Activated naive CD8-positive, alpha-beta T cell treated with anti-CD3 and anti-CD28 coated beads, Interleukin-2, amount 10 ng/mL, durations not matched to agents 7 days and 5 days (primary cell): ENCODE measurements at regions not wholly inside any gene's neighbourhood (a gene's known extent, or its start where the extent isn't known, plus 50 kb on each side); places are given as distances from the start of the nearest gene placed in this dataset.

ENCODE experiments used
- ATAC-seq: fragments of 150-1000 bp; cut with Tn5 transposase; one replicate; pipeline ENCODE4 v1.10.0; 2021; ENCODE audit warnings: low read depth, moderate library complexity
- POLR2A ChIA-PET: fragments of 350-600 bp; sonication (Branson Sonifier 250); formaldehyde crosslinking; loops from one replicate; lab custom pipeline; 2021; ENCODE audit warnings: antibody characterized with exemption; lab: Charles Lee
- DNase-seq: peaks from one replicate; pipeline ENCODE4 v3.0.0; 2021
- H3K27ac Mint-ChIP-seq: one replicate; pipeline ENCODE4 v1.8.0; 2022; ENCODE audit warnings: mild to moderate bottlenecking, mixed read lengths
- H3K27me3 Mint-ChIP-seq: one replicate; pipeline ENCODE4 v1.8.0; 2022; ENCODE audit warnings: mild to moderate bottlenecking, moderate library complexity, mixed read lengths
- H3K36me3 Mint-ChIP-seq: one replicate; pipeline ENCODE4 v1.8.0; 2021; ENCODE audit warnings: mild to moderate bottlenecking, mixed read lengths
- H3K4me1 Mint-ChIP-seq: one replicate; pipeline ENCODE4 v1.8.0; 2021; ENCODE audit warnings: mixed read lengths
- H3K4me3 Mint-ChIP-seq: one replicate; pipeline ENCODE4 v1.8.0; 2022; ENCODE audit warnings: mild to moderate bottlenecking, moderate library complexity, mixed read lengths
- H3K9me3 Mint-ChIP-seq: one replicate; pipeline ENCODE4 v1.8.0; 2021; ENCODE audit warnings: mixed read lengths

GRCh38 chr14:30085943-30086342 lies 158.3 kb upstream of the PRKD1 start:
- POLR2A ChIA-PET, result no interaction called here
- Mint-ChIP-seq H3K27me3 (no peaks in the 10 kb centered on the region), H3K36me3 (no peaks in the 10 kb centered on the region), H3K27ac (no peak overlapping the region), H3K4me3 (no peak overlapping the region), H3K4me1 (no peaks in the 10 kb centered on the region), H3K9me3 (peaks cover 15% of the 10 kb centered on the region)
- DNase-seq (no peak), ATAC-seq (no peak)

- no peak overlapping the region for H3K27ac Mint-ChIP-seq
- peaks cover 24% of the 10 kb centered on the region for H3K9me3 Mint-ChIP-seq
- POLR2A ChIA-PET, result no interaction called here
- DNase-seq (no peak), ATAC-seq (no peak)
- H3K36me3 Mint-ChIP-seq, result no peaks in the 10 kb centered on the region
- no peak overlapping the region for H3K4me3 Mint-ChIP-seq
- no peaks in the 10 kb centered on the region for H3K27me3 Mint-ChIP-seq
- no peaks in the 10 kb centered on the region for H3K4me1 Mint-ChIP-seq
These were observed 161.0 kb upstream of the PRKD1 start for GRCh38 chr14:30088620-30089019.

- H3K9me3 Mint-ChIP-seq, result peaks cover 3% of the 10 kb centered on the region
- DNase-seq, result no peak
- H3K36me3 Mint-ChIP-seq, result no peaks in the 10 kb centered on the region
- no peak overlapping the region for H3K4me3 Mint-ChIP-seq
- POLR2A ChIA-PET, result no interaction called here
- H3K27me3 Mint-ChIP-seq, result no peaks in the 10 kb centered on the region
- no peaks in the 10 kb centered on the region for H3K4me1 Mint-ChIP-seq
- no peak overlapping the region for H3K27ac Mint-ChIP-seq
- ATAC-seq, result no peak
These were observed 181.5 kb upstream of the PRKD1 start for GRCh38 chr14:30108975-30109700.

- no peaks in the 10 kb centered on the region for H3K4me1 Mint-ChIP-seq
- no peak overlapping the region for H3K27ac Mint-ChIP-seq
- POLR2A ChIA-PET, result no interaction called here
- DNase-seq (no peak), ATAC-seq (no peak)
- H3K9me3 Mint-ChIP-seq, result no peaks in the 10 kb centered on the region
- H3K36me3 Mint-ChIP-seq, result no peaks in the 10 kb centered on the region
- H3K27me3 Mint-ChIP-seq, result no peaks in the 10 kb centered on the region
- no peak overlapping the region for H3K4me3 Mint-ChIP-seq
These were observed 186.4 kb upstream of the PRKD1 start for GRCh38 chr14:30114051-30114450.

- Mint-ChIP-seq H3K4me1 (no peaks in the 10 kb centered on the region), H3K36me3 (no peaks in the 10 kb centered on the region), H3K27me3 (no peaks in the 10 kb centered on the region), H3K27ac (no peak overlapping the region), H3K4me3 (no peak overlapping the region), H3K9me3 (no peaks in the 10 kb centered on the region)
- POLR2A ChIA-PET, result no interaction called here
- DNase-seq (no peak), ATAC-seq (no peak)
These were observed 188.1 kb upstream of the PRKD1 start for GRCh38 chr14:30115756-30116155.

- H3K9me3 Mint-ChIP-seq, result no peaks in the 10 kb centered on the region
- no peaks in the 10 kb centered on the region for H3K4me1 Mint-ChIP-seq
- H3K4me3 Mint-ChIP-seq, result no peak overlapping the region
- POLR2A ChIA-PET, result no interaction called here
- no peak for DNase-seq
- H3K27me3 Mint-ChIP-seq, result no peaks in the 10 kb centered on the region
- H3K27ac Mint-ChIP-seq, result no peak overlapping the region
- no peak for ATAC-seq
- no peaks in the 10 kb centered on the region for H3K36me3 Mint-ChIP-seq
These were observed 191.5 kb upstream of the PRKD1 start for GRCh38 chr14:30118992-30119640.

- H3K4me1 Mint-ChIP-seq, result no peaks in the 10 kb centered on the region
- POLR2A ChIA-PET, result no interaction called here
- H3K36me3 Mint-ChIP-seq, result no peaks in the 10 kb centered on the region
- H3K9me3 Mint-ChIP-seq, result peaks cover 2% of the 10 kb centered on the region
- H3K27me3 Mint-ChIP-seq, result no peaks in the 10 kb centered on the region
- no peak for DNase-seq
- no peak for ATAC-seq
- no peak overlapping the region for H3K4me3 Mint-ChIP-seq
- H3K27ac Mint-ChIP-seq, result no peak overlapping the region
These were observed 197.8 kb upstream of the PRKD1 start for GRCh38 chr14:30125322-30125979.

GRCh38 chr14:30129807-30130206 lies 202.2 kb upstream of the PRKD1 start:
- no peak for DNase-seq
- H3K27me3 Mint-ChIP-seq, result no peaks in the 10 kb centered on the region
- ATAC-seq, result no peak
- POLR2A ChIA-PET, result no interaction called here
- no peak overlapping the region for H3K4me3 Mint-ChIP-seq
- H3K9me3 Mint-ChIP-seq, result peaks cover 2% of the 10 kb centered on the region
- H3K36me3 Mint-ChIP-seq, result no peaks in the 10 kb centered on the region
- no peak overlapping the region for H3K27ac Mint-ChIP-seq
- no peaks in the 10 kb centered on the region for H3K4me1 Mint-ChIP-seq

GRCh38 chr14:30131581-30132097 lies 204.0 kb upstream of the PRKD1 start:
- POLR2A ChIA-PET, result no interaction called here
- no peak overlapping the region for H3K4me3 Mint-ChIP-seq
- H3K9me3 Mint-ChIP-seq, result peaks cover 1% of the 10 kb centered on the region

GRCh38 chr14:30132196-30132595 lies 204.5 kb upstream of the PRKD1 start:
- no peaks in the 10 kb centered on the region for H3K4me1 Mint-ChIP-seq
- no peak overlapping the region for H3K4me3 Mint-ChIP-seq
- H3K9me3 Mint-ChIP-seq, result no peaks in the 10 kb centered on the region
- H3K27ac Mint-ChIP-seq, result no peak overlapping the region
- DNase-seq (no peak), ATAC-seq (no peak)
- H3K36me3 Mint-ChIP-seq, result no peaks in the 10 kb centered on the region
- POLR2A ChIA-PET, result no interaction called here
- no peaks in the 10 kb centered on the region for H3K27me3 Mint-ChIP-seq

More at GRCh38 chr14:30131581-30132097, 204.0 kb upstream of the PRKD1 start:
- no peaks in the 10 kb centered on the region for H3K36me3 Mint-ChIP-seq
- H3K4me1 Mint-ChIP-seq, result no peaks in the 10 kb centered on the region
- H3K27me3 Mint-ChIP-seq, result no peaks in the 10 kb centered on the region
- DNase-seq (no peak), ATAC-seq (no peak)
- no peak overlapping the region for H3K27ac Mint-ChIP-seq

- ATAC-seq (no peak), DNase-seq (no peak)
- no peaks in the 10 kb centered on the region for H3K4me1 Mint-ChIP-seq
- no peak overlapping the region for H3K27ac Mint-ChIP-seq
- H3K36me3 Mint-ChIP-seq, result no peaks in the 10 kb centered on the region
- no peaks in the 10 kb centered on the region for H3K9me3 Mint-ChIP-seq
- H3K27me3 Mint-ChIP-seq, result no peaks in the 10 kb centered on the region
- POLR2A ChIA-PET, result no interaction called here
- H3K4me3 Mint-ChIP-seq, result no peak overlapping the region
These were observed 207.3 kb upstream of the PRKD1 start for GRCh38 chr14:30134936-30135335.

- DNase-seq (no peak), ATAC-seq (no peak)
- H3K4me3 Mint-ChIP-seq, result no peak overlapping the region
- no peaks in the 10 kb centered on the region for H3K27me3 Mint-ChIP-seq
- H3K9me3 Mint-ChIP-seq, result no peaks in the 10 kb centered on the region
- POLR2A ChIA-PET, result no interaction called here
- no peaks in the 10 kb centered on the region for H3K4me1 Mint-ChIP-seq
- H3K27ac Mint-ChIP-seq, result no peak overlapping the region
- no peaks in the 10 kb centered on the region for H3K36me3 Mint-ChIP-seq
These were observed 210.9 kb upstream of the PRKD1 start for GRCh38 chr14:30138567-30138966.

- Mint-ChIP-seq H3K9me3 (peaks cover 12% of the 10 kb centered on the region), H3K36me3 (no peaks in the 10 kb centered on the region), H3K4me3 (no peak overlapping the region), H3K27me3 (no peaks in the 10 kb centered on the region), H3K27ac (no peak overlapping the region), H3K4me1 (no peaks in the 10 kb centered on the region)
- DNase-seq (no peak), ATAC-seq (no peak)
- POLR2A ChIA-PET, result no interaction called here
These were observed 214.6 kb upstream of the PRKD1 start for GRCh38 chr14:30142216-30142615.

GRCh38 chr14:30143627-30144026 lies 216.0 kb upstream of the PRKD1 start:
- no peak for DNase-seq
- POLR2A ChIA-PET, result no interaction called here
- Mint-ChIP-seq H3K27ac (no peak overlapping the region), H3K9me3 (peaks cover 15% of the 10 kb centered on the region), H3K27me3 (no peaks in the 10 kb centered on the region), H3K4me3 (no peak overlapping the region), H3K36me3 (no peaks in the 10 kb centered on the region), H3K4me1 (no peaks in the 10 kb centered on the region)
- ATAC-seq, result no peak
